Tibial nerve (tissue), 4 donors: ENCODE measurements at regions not wholly inside any gene's neighbourhood (a gene's known extent, or its start where the extent isn't known, plus 50 kb on each side); places are given as distances from the start of the nearest gene placed in this dataset.

Source experiments
- CTCF ChIP-seq, 5 experiments: fragments of 200-600 bp in 3 of 5; fragments of 450-650 bp in 2 of 5; sonication (generic) in 3 of 5; IDR thresholded peaks; one replicate each; pipeline ENCODE4 v1.5.1; 2016 to 2019; ENCODE audit warnings: antibody characterized with exemption in 5 of 5, mild to moderate bottlenecking in 3 of 5, moderate library complexity in 2 of 5
- EP300 ChIP-seq, 2 donors: sonication (generic); formaldehyde crosslinking; IDR thresholded peaks; one replicate each; pipeline ENCODE4 v1.6.1; 2017; ENCODE audit warnings: antibody characterized with exemption in 2 of 2, mild to moderate bottlenecking in 1 of 2
- POLR2A ChIP-seq, 2 donors: fragments of 450-650 bp; IDR thresholded peaks; one replicate each; pipeline ENCODE4 v1.6.1; 2017; ENCODE audit warnings: antibody characterized with exemption in 2 of 2, mild to moderate bottlenecking in 2 of 2, moderate library complexity in 2 of 2

- TF ChIP-seq CTCF (IDR thresholded peaks at IDR 0.05) (no peak), POLR2A (IDR thresholded peaks at IDR 0.05) (no peak), EP300 (IDR thresholded peaks at IDR 0.05) (no peak)
These were observed 177.3 kb downstream of the CYB561 start for GRCh38 chr17:63268827-63269226.
